ENCODE measurements at regions not wholly inside any gene's neighbourhood (a gene's known extent, or its start where the extent isn't known, plus 50 kb on each side); places are given as distances from the start of the nearest gene placed in this dataset.
A peak's percentile ranks its signal among the peaks of the same experiment; 100 is the strongest.
"Not testable (repeated sequence)": the region's sequence is repeated elsewhere in the genome, so short reads cannot be mapped to it uniquely, and the experiment has no call there.

GRCh38 chr2:94600929-94601328, 270.3 kb upstream of the TEKT4 start:
- H3K4me1 ChIP-seq; FAIRE-seq; H3K4me3 ChIP-seq; ATAC-seq; intact Hi-C loops (cut with DNase I); H3K9me3 ChIP-seq; DNase-seq; H3K27me3 ChIP-seq; H3K36me3 ChIP-seq; H3K27ac ChIP-seq: not testable (repeated sequence)
- 60 to 66% methylated on average over 4 of the region's 4 CpGs for WGBS, 2 donors

- TF ChIP-seq CTCF (IDR thresholded peaks at IDR 0.05): no peak
- Histone ChIP-seq H3K9me3 (no peaks in the 10 kb centered on the region), H3K27ac (no peak overlapping the region), H3K27me3 (no peaks in the 10 kb centered on the region), H3K4me3 (no peak overlapping the region), H3K4me1 (no peaks in the 10 kb centered on the region), H3K36me3 (no peaks in the 10 kb centered on the region)
- no peak for DNase-seq
- FAIRE-seq: no peak
- no peak for ATAC-seq
- whole genome bisulfite sequencing, 2 donors: 75 to 89% methylated on average over 7 of the region's 7 CpGs
- intact Hi-C loops (cut with DNase I): no loop called here
These were observed 268.8 kb upstream of the TEKT4 start for GRCh38 chr2:94602466-94602865.

- TF ChIP-seq CTCF (IDR thresholded peaks at IDR 0.05): no peak
- WGBS, 2 donors: 57 to 58% methylated on average over 35 to 39 of the region's 39 CpGs
- Histone ChIP-seq H3K27ac (no peak overlapping the region), H3K4me1 (no peaks in the 10 kb centered on the region), H3K4me3 (no peak overlapping the region), H3K27me3 (no peaks in the 10 kb centered on the region), H3K36me3 (no peaks in the 10 kb centered on the region), H3K9me3 (no peaks in the 10 kb centered on the region)
- DNase-seq (peak in 1 of 6 donors; percentile 52), ATAC-seq (no peak), FAIRE-seq (no peak)
- intact Hi-C loops (cut with DNase I): no loop called here
These were observed 249.1 kb upstream of the TEKT4 start for GRCh38 chr2:94622113-94622618.

GRCh38 chr2:94628953-94629352, 242.3 kb upstream of the TEKT4 start:
- H3K4me1 ChIP-seq; DNase-seq; H3K4me3 ChIP-seq; H3K36me3 ChIP-seq; ATAC-seq; H3K27me3 ChIP-seq; H3K27ac ChIP-seq; intact Hi-C loops (cut with DNase I); H3K9me3 ChIP-seq; FAIRE-seq: not testable (repeated sequence)
- 17 to 19% methylated on average over 1 of the region's 1 CpG for WGBS, 2 donors

GRCh38 chr2:94641397-94641796, 229.8 kb upstream of the TEKT4 start:
- DNase-seq; intact Hi-C loops (cut with DNase I); H3K27me3 ChIP-seq; H3K4me3 ChIP-seq; H3K36me3 ChIP-seq; FAIRE-seq; H3K4me1 ChIP-seq; ATAC-seq; H3K27ac ChIP-seq; H3K9me3 ChIP-seq: not testable (repeated sequence)
- WGBS, 2 donors: 53 to 70% methylated on average over 2 of the region's 2 CpGs

GRCh38 chr2:94652131-94652530, 219.1 kb upstream of the TEKT4 start:
- 40 to 47% methylated on average over 5 of the region's 5 CpGs for WGBS, 2 donors
- intact Hi-C loops (cut with DNase I); H3K27me3 ChIP-seq; H3K4me1 ChIP-seq; H3K36me3 ChIP-seq; H3K27ac ChIP-seq; H3K4me3 ChIP-seq; ATAC-seq; DNase-seq; FAIRE-seq; H3K9me3 ChIP-seq: not testable (repeated sequence)

GRCh38 chr2:94669858-94670257, 201.4 kb upstream of the TEKT4 start:
- intact Hi-C loops (cut with DNase I); H3K36me3 ChIP-seq; H3K9me3 ChIP-seq; H3K27me3 ChIP-seq; H3K27ac ChIP-seq; FAIRE-seq; H3K4me1 ChIP-seq; H3K4me3 ChIP-seq; DNase-seq; ATAC-seq: not testable (repeated sequence)
- WGBS, 2 donors: 44 to 58% methylated on average over 1 of the region's 1 CpG

GRCh38 chr2:94694236-94694635, 177.0 kb upstream of the TEKT4 start:
- H3K4me3 ChIP-seq; H3K36me3 ChIP-seq; intact Hi-C loops (cut with DNase I); H3K9me3 ChIP-seq; H3K4me1 ChIP-seq; ATAC-seq; H3K27me3 ChIP-seq; DNase-seq; H3K27ac ChIP-seq: not testable (repeated sequence)
- FAIRE-seq: peak; percentile 26
- WGBS, 2 donors: 67 to 76% methylated on average over 3 of the region's 3 CpGs

GRCh38 chr2:94708982-94709381, 162.2 kb upstream of the TEKT4 start:
- H3K9me3 ChIP-seq; intact Hi-C loops (cut with DNase I); FAIRE-seq; DNase-seq; H3K27me3 ChIP-seq; H3K4me3 ChIP-seq; H3K4me1 ChIP-seq; H3K36me3 ChIP-seq; H3K27ac ChIP-seq; ATAC-seq: not testable (repeated sequence)
- 13 to 19% methylated on average over 2 of the region's 2 CpGs for WGBS, 2 donors

Data from pancreas (tissue), 10 donors.